ENCODE measurements at regions not wholly inside any gene's neighbourhood (a gene's known extent, or its start where the extent isn't known, plus 50 kb on each side); places are given as distances from the start of the nearest gene placed in this dataset.

DNA sequence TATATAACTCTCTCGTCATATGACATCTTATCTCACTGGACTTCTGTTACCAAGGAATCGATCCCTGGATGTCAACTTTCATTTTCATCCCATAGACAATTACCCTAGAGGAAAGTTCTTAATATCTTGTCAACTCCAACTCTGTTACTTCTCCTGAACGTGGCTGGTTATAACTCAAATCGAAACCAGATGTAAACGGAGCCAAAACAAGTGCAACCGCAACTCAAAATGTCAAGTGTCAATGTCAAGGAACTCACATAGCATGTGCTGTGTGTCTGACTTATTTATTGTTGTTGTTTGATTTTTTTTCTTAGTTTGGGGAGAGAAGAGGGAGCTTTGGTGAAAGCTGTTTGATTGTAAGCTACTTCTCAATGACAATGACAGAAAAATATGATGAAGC lies 108.6 kb downstream of the VIP start:
- TF ChIP-seq, protein P1, sequence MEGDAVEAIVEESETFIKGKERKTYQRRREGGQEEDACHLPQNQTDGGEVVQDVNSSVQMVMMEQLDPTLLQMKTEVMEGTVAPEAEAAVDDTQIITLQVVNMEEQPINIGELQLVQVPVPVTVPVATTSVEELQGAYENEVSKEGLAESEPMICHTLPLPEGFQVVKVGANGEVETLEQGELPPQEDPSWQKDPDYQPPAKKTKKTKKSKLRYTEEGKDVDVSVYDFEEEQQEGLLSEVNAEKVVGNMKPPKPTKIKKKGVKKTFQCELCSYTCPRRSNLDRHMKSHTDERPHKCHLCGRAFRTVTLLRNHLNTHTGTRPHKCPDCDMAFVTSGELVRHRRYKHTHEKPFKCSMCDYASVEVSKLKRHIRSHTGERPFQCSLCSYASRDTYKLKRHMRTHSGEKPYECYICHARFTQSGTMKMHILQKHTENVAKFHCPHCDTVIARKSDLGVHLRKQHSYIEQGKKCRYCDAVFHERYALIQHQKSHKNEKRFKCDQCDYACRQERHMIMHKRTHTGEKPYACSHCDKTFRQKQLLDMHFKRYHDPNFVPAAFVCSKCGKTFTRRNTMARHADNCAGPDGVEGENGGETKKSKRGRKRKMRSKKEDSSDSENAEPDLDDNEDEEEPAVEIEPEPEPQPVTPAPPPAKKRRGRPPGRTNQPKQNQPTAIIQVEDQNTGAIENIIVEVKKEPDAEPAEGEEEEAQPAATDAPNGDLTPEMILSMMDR (IDR thresholded peaks at IDR 0.05): no peak
- no peak for TF ChIP-seq EZH2 (IDR thresholded peaks at IDR 0.05; ENCODE audit: borderline replicate concordance, insufficient read depth, low read depth, low read length, poor library complexity, severe bottlenecking)
- Histone ChIP-seq H4K20me1 (ENCODE audit: control insufficient read depth, insufficient read depth, low read length, poor library complexity, severe bottlenecking) (no peaks in the 10 kb centered on the region), H2AFZ (ENCODE audit: insufficient read depth, low read depth, low read length, poor library complexity, severe bottlenecking) (no peak overlapping the region), H3K4me3 (ENCODE audit: control extremely low read depth in 1 of 5, extremely low read depth in 1 of 5, insufficient read depth in 1 of 5, low read depth in 2 of 5, low read length in 4 of 5) (no peak overlapping the region), H3K9me3 (ENCODE audit: control extremely low read depth in 1 of 3, control insufficient read depth in 2 of 3, insufficient read depth in 1 of 3, low read length in 2 of 3) (no peaks in the 10 kb centered on the region), H3K79me2 (ENCODE audit: control insufficient read depth, insufficient read depth, low read length) (no peaks in the 10 kb centered on the region), H3K36me3 (replicated peaks in 1 of 2; ENCODE audit: control extremely low read depth in 1 of 2, control insufficient read depth in 1 of 2, extremely low read depth in 1 of 2, insufficient read depth in 2 of 2, low read length in 1 of 2) (no peaks in the 10 kb centered on the region), H3K27ac (ENCODE audit: low read length in 2 of 2) (no peak overlapping the region), H3K27me3 (replicated peaks in 1 of 4; ENCODE audit: control extremely low read depth in 1 of 4, control insufficient read depth in 3 of 4, insufficient read depth in 4 of 4, low read length in 3 of 4) (peaks cover 0 to 1% (median 0%) of the 10 kb centered on the region in 4 experiments), H3K9ac (ENCODE audit: low read length) (no peak overlapping the region), H3K4me2 (replicated peaks; ENCODE audit: low read depth, low read length, poor library complexity, severe bottlenecking) (no peak overlapping the region), H3K4me1 (ENCODE audit: control insufficient read depth in 2 of 2, insufficient read depth in 2 of 2, low read length in 2 of 2) (no peaks in the 10 kb centered on the region)
- DNase-seq (no peak), ATAC-seq (ENCODE audit: low read depth) (no peak)
- Mint-ChIP-seq H3K4me1 (no peaks in the 10 kb centered on the region), H3K4me3 (no peak overlapping the region), H3K27me3 (peaks cover 14% of the 10 kb centered on the region), H3K27ac (no peak overlapping the region), H3K9me3 (ENCODE audit: insufficient read depth) (no peaks in the 10 kb centered on the region)
- WGBS (ENCODE audit: insufficient coverage): 63% methylated on average over 5 of the region's 6 CpGs
- intact Hi-C loops (cut with micrococcal nuclease): no loop called here
- CTCF ChIA-PET: interaction anchor here (0.6 to 2.0 kb wide), 5 partner anchors 39 to 512 kb away, joined by 3 to 6 read pairs (median 3); no protein-coding TSS in a partner anchor
- POLR2A ChIA-PET: no interaction called here

GRCh38 chr6:152863618-152864326 lies 113.2 kb downstream of the VIP start:
- Mint-ChIP-seq H3K9me3 (ENCODE audit: insufficient read depth) (no peaks in the 10 kb centered on the region), H3K4me3 (no peak overlapping the region), H3K27ac (no peak overlapping the region), H3K27me3 (peaks cover 14% of the 10 kb centered on the region), H3K4me1 (no peaks in the 10 kb centered on the region)
- TF ChIP-seq, protein P1 (IDR thresholded peaks at IDR 0.05): peak; percentile 85
- no peak for TF ChIP-seq EZH2 (IDR thresholded peaks at IDR 0.05; ENCODE audit: borderline replicate concordance, insufficient read depth, low read depth, low read length, poor library complexity, severe bottlenecking)
- ChIA-PET POLR2A (no interaction called here), CTCF (interaction anchor here (0.5 to 3.7 kb wide), 9 partner anchors 13 to 163 kb away, joined by 3 to 20 read pairs (median 6); no protein-coding TSS in a partner anchor)
- 89% methylated on average over 2 of the region's 10 CpGs for WGBS (ENCODE audit: insufficient coverage)
- Histone ChIP-seq H3K27me3 (replicated peaks in 1 of 4; ENCODE audit: control extremely low read depth in 1 of 4, control insufficient read depth in 3 of 4, insufficient read depth in 4 of 4, low read length in 3 of 4) (peaks cover 0 to 5% (median 0%) of the 10 kb centered on the region in 4 experiments), H3K4me3 (ENCODE audit: control extremely low read depth in 1 of 5, extremely low read depth in 1 of 5, insufficient read depth in 1 of 5, low read depth in 2 of 5, low read length in 4 of 5) (no peak overlapping the region), H3K9ac (ENCODE audit: low read length) (no peak overlapping the region), H3K27ac (ENCODE audit: low read length in 2 of 2) (no peak overlapping the region), H3K79me2 (ENCODE audit: control insufficient read depth, insufficient read depth, low read length) (no peaks in the 10 kb centered on the region), H3K4me2 (replicated peaks; ENCODE audit: low read depth, low read length, poor library complexity, severe bottlenecking) (no peak overlapping the region), H3K4me1 (ENCODE audit: control insufficient read depth in 2 of 2, insufficient read depth in 2 of 2, low read length in 2 of 2) (no peaks in the 10 kb centered on the region), H4K20me1 (ENCODE audit: control insufficient read depth, insufficient read depth, low read length, poor library complexity, severe bottlenecking) (no peaks in the 10 kb centered on the region), H3K9me3 (ENCODE audit: control extremely low read depth in 1 of 3, control insufficient read depth in 2 of 3, insufficient read depth in 1 of 3, low read length in 2 of 3) (no peaks in the 10 kb centered on the region), H2AFZ (ENCODE audit: insufficient read depth, low read depth, low read length, poor library complexity, severe bottlenecking) (no peak overlapping the region), H3K36me3 (replicated peaks in 1 of 2; ENCODE audit: control extremely low read depth in 1 of 2, control insufficient read depth in 1 of 2, extremely low read depth in 1 of 2, insufficient read depth in 2 of 2, low read length in 1 of 2) (no peaks in the 10 kb centered on the region)
- DNase-seq (peak; percentile 67), ATAC-seq (ENCODE audit: low read depth) (peak; percentile 58)
- intact Hi-C loops (cut with micrococcal nuclease): loop anchor here (1.0 to 5.0 kb wide), 3 partner anchors 85 to 649 kb away; no protein-coding TSS in a partner anchor
